Germinal center (tissue), 1 donor: ENCODE measurements at regions not wholly inside any gene's neighbourhood (a gene's known extent, or its start where the extent isn't known, plus 50 kb on each side); places are given as distances from the start of the nearest gene placed in this dataset.
"Not testable (repeated sequence)": the region's sequence is repeated elsewhere in the genome, so short reads cannot be mapped to it uniquely, and the experiment has no call there.

Source experiments
- DNase-seq: peaks from one replicate; pipeline ENCODE4 v3.0.0; 2012; ENCODE audit warnings: mixed read lengths, low spot score

DNA sequence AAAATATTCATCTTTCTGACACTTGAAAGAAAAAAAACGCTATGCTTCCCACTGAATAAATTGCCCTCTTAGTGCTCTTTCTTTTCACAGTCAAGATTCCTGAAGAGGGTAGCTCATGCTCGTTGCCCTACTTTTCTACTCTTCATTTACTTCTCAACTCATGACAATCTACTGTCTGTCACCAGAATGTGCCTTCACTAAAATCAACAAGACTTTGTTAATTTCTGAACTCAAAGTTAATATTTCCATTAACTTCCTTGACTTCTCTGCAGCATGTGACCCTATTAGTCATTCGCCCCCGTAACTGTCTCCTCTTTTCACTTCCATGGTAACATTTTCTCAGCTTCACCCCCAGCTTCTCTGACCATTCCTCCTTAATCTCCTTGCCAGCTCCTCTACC, 98.9 kb upstream of the MAPRE2 start:
- DNase-seq, result no peak

- DNase-seq, result no peak
Observed at GRCh38 chr18:34942975-34943374, 98.2 kb upstream of the MAPRE2 start.

- no peak for DNase-seq
Observed at GRCh38 chr18:34943587-34943986, 97.6 kb upstream of the MAPRE2 start.

GRCh38 chr18:34947711-34948125, 93.5 kb upstream of the MAPRE2 start:
- no peak for DNase-seq

DNA sequence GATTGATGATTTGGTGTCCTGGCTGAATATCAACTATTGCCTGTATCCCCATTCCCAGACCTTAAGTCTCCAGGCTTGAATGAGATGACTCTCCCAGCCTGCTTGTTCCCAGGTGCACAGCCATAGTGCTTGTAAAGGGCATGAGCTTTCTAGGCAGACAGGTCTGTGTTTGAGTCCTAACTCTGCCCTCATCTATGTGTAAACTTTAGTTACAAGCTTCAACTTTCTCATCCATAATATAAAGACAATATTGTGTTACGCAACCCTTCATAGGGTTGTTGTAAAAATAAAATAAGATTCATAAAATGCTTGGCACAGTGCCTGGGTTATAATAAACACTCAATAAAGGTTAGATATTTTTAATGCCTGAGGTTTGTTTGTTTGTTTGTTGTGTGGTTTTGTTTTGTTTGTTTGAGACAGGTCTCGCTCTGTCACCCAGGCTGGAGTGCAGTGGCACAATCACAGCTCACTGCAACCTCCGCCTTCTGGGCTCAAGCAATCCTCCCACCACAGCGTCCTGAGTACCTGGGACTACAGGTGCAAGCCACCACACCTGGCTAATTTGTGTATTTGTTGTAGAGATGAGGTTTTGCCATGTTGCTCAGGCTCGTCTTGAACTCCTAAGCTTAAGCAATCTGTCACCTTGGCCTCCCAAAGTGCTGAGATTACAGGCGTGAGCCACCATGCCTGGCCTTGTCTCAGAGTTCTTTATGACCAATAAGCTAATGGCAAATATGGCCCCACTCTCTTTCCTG, 89.4 kb upstream of the MAPRE2 start:
- no peak for DNase-seq

DNA sequence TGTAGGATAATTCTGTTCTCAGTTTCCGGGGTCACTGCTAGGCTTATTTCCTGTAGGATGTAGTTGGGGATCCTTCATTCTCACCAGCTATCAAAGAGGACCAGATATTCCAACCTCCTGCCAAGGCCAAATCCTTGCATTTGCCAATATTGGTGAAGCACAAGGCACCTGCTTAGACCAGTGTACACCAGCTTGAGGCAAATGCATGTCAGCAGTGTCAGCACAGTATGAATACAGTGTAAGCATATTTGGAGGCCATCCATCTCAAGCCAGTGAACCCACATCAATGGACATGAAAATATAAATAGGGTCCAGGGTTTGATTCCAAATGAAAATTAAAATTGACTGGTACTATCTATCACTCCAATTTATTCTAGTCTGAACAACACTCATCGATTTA, 88.0 kb upstream of the MAPRE2 start:
- no peak for DNase-seq

- DNase-seq, result not testable (repeated sequence)
Observed at GRCh38 chr18:34955494-34955893, 85.7 kb upstream of the MAPRE2 start.

GRCh38 chr18:34956663-34957062, 84.5 kb upstream of the MAPRE2 start:
- DNase-seq, result no peak

GRCh38 chr18:34957119-34957863, 83.9 kb upstream of the MAPRE2 start:
- DNase-seq, result no peak

- DNase-seq, result no peak
Observed at GRCh38 chr18:34957864-34958259, 83.4 kb upstream of the MAPRE2 start.

DNA sequence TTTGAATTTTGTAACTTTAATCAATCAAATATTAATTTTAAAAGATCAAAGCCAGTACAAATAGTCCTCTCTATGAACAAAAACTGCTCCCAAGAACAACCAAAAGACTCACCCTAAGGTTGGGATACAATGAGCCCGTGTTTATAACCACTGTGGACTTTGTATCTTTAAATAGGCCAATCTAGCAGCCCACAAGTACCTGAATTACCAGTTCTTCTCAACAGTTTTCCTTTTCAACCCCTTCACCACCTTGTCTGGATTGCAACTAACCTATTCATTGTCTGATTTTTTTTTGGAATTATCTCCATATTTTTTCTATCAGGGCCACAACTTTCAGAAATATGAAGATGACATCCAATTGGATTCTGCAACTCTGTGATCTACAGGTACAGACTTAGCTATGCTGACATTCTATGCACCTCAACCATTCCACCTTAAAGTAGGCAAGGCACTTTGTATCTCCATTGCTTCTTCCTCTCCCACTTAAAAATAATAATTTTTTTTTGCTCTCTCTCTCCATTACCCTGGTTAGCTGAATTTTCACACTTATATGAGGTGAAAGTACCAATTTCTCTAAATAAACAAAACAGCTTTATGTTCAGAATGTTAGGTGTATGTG, 81.9 kb upstream of the MAPRE2 start:
- no peak for DNase-seq

DNA sequence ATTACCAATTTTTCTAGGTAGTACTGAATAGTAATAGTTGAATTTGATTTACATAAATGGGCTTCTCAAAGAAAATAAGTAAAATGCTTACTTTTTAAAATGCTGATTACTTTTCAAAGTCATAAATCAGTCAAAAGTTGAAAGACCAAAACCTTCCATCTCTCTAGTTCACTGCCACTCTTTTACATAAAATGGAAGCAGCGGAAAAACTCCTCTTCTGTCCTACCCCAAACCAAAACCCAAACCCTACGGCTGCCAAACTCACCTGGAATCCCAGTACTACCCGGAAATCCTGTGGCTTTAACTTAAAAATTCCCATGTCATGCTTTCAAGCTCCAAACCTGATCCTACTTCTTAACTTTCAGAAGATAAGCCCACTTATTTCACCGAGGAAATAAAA, 81.2 kb upstream of the MAPRE2 start:
- DNase-seq, result no peak

- DNase-seq, result no peak
Observed at GRCh38 chr18:34965108-34965507, 76.1 kb upstream of the MAPRE2 start.

- no peak for DNase-seq
Observed at GRCh38 chr18:34965566-34965965, 75.6 kb upstream of the MAPRE2 start.

DNA sequence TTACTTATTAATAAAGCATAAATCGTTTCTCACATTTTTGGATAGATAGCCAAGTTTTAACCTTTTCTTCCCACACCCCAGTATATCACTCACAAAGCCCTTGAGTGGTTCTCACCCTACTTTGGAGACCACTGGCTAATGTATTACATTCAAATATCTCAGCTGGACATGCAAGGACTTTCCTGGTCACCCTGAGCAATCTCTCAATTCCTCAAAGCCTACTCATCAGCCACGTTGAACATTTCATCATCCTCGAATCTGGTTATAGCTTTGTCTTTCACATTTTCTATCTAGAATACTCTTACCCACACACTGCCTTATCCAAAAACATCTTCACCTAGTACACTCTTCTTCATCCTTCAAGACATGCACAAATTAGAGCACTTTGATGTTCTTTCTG, 71.1 kb upstream of the MAPRE2 start:
- no peak for DNase-seq

GRCh38 chr18:34971313-34971712, 69.9 kb upstream of the MAPRE2 start:
- DNase-seq, result no peak

- DNase-seq, result no peak
Observed at GRCh38 chr18:34972765-34973414, 68.3 kb upstream of the MAPRE2 start.

GRCh38 chr18:34976123-34976522, 65.1 kb upstream of the MAPRE2 start:
- DNase-seq, result no peak

DNA sequence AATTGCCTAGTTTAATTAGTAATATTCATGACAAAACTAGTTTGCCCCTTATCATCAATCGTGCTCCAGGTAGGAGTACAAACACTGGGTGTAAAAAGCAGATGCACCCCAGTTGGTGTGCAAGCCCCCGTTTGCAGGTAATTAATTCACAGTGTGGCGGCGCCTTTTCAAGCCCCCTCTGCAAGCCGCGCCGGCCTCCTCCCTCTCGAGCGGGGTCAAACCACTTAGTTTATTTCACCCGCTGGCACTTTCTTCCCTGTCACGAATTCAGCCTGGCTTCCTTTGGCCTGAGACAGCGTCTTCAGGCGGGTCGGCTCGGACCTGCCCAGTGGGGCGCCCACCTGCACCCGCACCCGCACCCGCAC, 64.7 kb upstream of the MAPRE2 start:
- DNase-seq, result no peak

GRCh38 chr18:34976899-34977837, 64.0 kb upstream of the MAPRE2 start:
- peak; percentile 79 for DNase-seq

DNA sequence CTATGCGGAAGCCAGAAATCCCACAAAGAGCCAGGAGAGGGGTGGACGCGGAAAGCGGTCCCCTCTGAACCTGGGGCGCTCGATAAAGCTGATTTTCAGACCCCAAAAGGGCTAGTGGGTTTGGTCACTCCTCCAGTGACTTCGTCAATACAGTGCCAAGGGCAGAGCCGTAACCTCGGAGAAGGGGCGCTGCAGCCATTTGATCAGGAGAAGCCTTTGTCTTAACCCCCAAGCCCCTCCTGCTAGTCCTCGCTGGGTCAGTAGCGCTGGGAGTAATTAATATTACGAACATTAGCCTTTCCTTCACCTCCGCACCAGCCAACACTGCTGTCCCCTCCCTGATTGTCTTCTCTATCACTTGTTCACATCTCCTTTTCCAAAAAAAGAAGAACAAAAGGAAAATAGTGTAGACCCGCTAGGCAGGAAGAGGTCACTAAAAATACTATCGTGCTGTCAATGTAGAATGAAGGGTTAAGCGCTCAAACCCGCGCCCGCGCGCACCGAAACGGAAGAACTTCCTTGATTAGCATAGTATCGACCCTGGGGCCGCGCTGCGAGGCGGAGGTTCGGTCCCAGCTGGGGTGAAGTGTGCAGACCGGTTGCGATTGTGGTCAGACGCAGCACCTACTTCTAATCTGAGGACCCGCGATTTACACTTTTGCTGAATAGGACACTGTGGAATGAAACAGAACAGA, 63.2 kb upstream of the MAPRE2 start:
- peak; percentile 21 for DNase-seq
